ENCODE measurements at regions not wholly inside any gene's neighbourhood (a gene's known extent, or its start where the extent isn't known, plus 50 kb on each side); places are given as distances from the start of the nearest gene placed in this dataset.
"Not testable (repeated sequence)": the region's sequence is repeated elsewhere in the genome, so short reads cannot be mapped to it uniquely, and the experiment has no call there.

DNA sequence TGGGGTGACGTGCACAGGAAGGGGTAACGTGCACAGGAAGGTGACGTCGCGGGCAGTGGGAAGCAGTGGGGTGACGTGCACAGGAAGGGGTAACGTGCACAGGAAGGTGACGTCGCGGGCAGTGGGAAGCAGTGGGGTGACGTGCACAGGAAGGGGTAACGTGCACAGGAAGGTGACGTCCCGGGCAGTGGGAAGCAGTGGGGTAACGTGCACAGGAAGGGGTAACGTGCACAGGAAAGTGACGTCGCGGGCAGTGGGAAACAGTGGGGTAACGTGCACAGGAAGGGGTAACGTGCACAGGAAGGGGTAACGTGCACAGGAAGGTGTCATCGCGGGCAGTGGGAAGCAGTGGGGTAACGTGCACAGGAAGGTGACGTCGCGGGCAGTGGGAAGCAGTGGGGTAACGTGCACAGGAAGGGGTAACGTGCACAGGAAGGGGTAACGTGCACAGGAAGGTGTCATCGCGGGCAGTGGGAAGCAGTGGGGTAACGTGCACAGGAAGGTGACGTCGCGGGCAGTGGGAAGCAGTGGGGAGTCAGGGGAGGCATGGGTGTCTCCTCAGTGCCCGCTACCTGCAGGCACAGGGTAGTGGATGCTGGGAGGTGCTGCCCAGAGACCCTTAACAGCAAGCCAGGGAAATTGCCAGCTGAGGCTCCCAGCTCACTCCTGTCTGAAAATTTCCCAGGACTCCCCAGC lies 68.0 kb upstream of the CTBP2 start:
- H3K27me3 ChIP-seq (ENCODE audit: control insufficient read depth, insufficient read depth); H3K4me3 ChIP-seq (ENCODE audit: low read length); H3K27ac ChIP-seq (ENCODE audit: low read length); H3K4me1 ChIP-seq (ENCODE audit: control insufficient read depth, insufficient read depth, low read length); intact Hi-C loops (cut with DNase I); H3K9me3 ChIP-seq (ENCODE audit: control insufficient read depth, low read length); DNase-seq; ATAC-seq: not testable (repeated sequence)
- 79% methylated on average over 33 of the region's 38 CpGs for WGBS

DNA sequence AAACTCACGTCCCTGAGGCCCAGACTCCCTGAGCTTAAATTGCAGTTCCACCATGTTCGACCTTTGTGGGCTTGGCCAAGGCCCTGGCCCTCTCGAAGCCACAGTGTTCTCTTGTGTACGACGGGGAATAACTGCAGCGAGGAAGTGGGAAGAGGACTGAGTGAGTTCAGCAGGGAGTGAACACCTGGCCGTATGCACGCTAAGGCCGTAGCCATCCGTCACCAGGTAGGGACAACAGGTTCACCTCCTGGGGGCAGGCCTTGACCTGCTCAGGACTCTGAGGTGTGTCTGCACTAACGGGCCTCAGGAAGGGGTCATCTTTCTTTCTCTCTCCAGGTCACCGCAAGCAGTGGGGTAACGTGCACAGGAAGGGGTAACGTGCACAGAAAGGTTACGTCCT lies 67.2 kb upstream of the CTBP2 start:
- H3K27me3 ChIP-seq (ENCODE audit: control insufficient read depth, insufficient read depth): no peaks in the 10 kb centered on the region
- no peak for ATAC-seq

DNA sequence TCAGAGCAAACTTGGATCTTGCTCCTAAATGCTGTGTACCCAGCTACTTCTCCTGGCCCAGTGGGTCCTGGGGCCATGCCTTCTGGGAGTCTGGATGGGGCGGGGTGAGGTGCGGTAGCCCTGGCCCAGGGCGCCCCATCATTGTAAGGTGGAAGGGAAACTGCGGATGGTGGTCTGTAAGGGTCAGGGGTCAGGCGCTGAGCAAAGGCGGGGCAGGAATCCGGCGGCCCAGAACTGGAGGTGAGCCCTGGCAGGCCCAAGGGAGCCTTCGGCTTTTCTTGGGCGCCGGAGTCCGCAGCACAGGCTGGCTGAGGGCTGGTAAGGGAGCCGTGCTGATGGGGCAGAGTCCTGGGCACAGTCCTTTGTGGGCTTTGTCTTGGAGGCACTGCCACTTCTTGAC lies 66.5 kb upstream of the CTBP2 start:
- H3K27ac ChIP-seq (ENCODE audit: low read length): no peak overlapping the region
- DNase-seq (no peak), ATAC-seq (peak in 1 of 2 donors; percentile 26)
- no peaks in the 10 kb centered on the region for H3K9me3 ChIP-seq (ENCODE audit: control insufficient read depth, low read length)
- WGBS: 96% methylated on average over 13 of the region's 13 CpGs
- intact Hi-C loops (cut with DNase I): no loop called here
- H3K27me3 ChIP-seq (ENCODE audit: control insufficient read depth, insufficient read depth): no peaks in the 10 kb centered on the region
- H3K4me1 ChIP-seq (ENCODE audit: control insufficient read depth, insufficient read depth, low read length): no peaks in the 10 kb centered on the region
- H3K4me3 ChIP-seq (ENCODE audit: low read length): no peak overlapping the region

More for the DNA sequence above, 67.2 kb upstream of the CTBP2 start:
- no peak overlapping the region for H3K4me3 ChIP-seq (ENCODE audit: low read length)
- no peaks in the 10 kb centered on the region for H3K4me1 ChIP-seq (ENCODE audit: control insufficient read depth, insufficient read depth, low read length)
- no peak overlapping the region for H3K27ac ChIP-seq (ENCODE audit: low read length)
- intact Hi-C loops (cut with DNase I): no loop called here
- no peak for DNase-seq
- 92% methylated on average over 15 of the region's 15 CpGs for WGBS
- H3K9me3 ChIP-seq (ENCODE audit: control insufficient read depth, low read length): no peaks in the 10 kb centered on the region

DNA sequence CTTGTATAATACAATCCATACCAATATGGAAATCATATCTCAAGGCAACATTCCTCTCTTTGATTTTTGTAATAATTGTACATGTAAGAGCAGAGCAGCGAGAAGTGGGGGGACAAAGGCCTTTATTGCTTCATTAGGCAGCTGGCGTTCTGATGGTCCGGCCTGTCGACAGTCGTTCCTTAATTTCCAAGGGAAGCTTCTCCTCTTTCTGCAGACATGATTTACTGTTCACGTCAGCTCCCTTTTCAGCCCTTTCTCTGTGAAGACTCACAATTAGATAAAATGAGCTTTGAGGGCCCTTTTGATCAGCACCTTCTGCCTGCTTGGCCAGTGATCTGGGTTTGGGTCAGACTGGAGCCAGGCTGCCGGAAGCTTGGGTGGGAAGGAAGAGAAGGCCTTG lies 65.6 kb upstream of the CTBP2 start:
- Histone ChIP-seq H3K27me3 (ENCODE audit: control insufficient read depth, insufficient read depth) (no peaks in the 10 kb centered on the region), H3K27ac (ENCODE audit: low read length) (no peak overlapping the region), H3K4me3 (ENCODE audit: low read length) (no peak overlapping the region), H3K4me1 (ENCODE audit: control insufficient read depth, insufficient read depth, low read length) (no peaks in the 10 kb centered on the region), H3K9me3 (ENCODE audit: control insufficient read depth, low read length) (no peaks in the 10 kb centered on the region)
- no peak for ATAC-seq
- no peak for DNase-seq
- intact Hi-C loops (cut with DNase I): no loop called here
- 93% methylated on average over 7 of the region's 7 CpGs for WGBS

DNA sequence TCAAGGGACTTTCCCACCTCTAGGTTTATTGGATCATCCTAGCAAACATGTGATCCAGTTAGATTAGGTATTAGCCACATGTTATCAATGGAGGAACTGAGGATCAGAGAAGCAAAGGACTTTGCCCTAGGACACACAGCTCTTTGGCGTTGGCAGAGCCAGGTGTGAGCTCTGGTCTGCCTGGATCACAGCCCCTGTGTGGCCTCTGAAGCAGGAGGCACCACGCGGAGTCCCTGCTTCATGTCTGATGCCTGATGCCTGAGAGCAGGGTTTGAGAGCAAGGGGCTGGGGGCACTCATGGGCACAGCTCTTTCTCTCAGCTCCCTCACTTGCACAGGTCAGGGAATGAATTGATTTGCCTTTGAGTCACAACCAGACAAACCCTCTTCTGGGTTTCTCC lies 64.7 kb upstream of the CTBP2 start:
- Histone ChIP-seq H3K4me3 (ENCODE audit: low read length) (no peak overlapping the region), H3K27ac (ENCODE audit: low read length) (no peak overlapping the region), H3K4me1 (ENCODE audit: control insufficient read depth, insufficient read depth, low read length) (no peaks in the 10 kb centered on the region), H3K27me3 (ENCODE audit: control insufficient read depth, insufficient read depth) (no peaks in the 10 kb centered on the region), H3K9me3 (ENCODE audit: control insufficient read depth, low read length) (no peaks in the 10 kb centered on the region)
- DNase-seq: no peak
- 86% methylated on average over 3 of the region's 3 CpGs for WGBS
- no peak for ATAC-seq
- intact Hi-C loops (cut with DNase I): no loop called here

DNA sequence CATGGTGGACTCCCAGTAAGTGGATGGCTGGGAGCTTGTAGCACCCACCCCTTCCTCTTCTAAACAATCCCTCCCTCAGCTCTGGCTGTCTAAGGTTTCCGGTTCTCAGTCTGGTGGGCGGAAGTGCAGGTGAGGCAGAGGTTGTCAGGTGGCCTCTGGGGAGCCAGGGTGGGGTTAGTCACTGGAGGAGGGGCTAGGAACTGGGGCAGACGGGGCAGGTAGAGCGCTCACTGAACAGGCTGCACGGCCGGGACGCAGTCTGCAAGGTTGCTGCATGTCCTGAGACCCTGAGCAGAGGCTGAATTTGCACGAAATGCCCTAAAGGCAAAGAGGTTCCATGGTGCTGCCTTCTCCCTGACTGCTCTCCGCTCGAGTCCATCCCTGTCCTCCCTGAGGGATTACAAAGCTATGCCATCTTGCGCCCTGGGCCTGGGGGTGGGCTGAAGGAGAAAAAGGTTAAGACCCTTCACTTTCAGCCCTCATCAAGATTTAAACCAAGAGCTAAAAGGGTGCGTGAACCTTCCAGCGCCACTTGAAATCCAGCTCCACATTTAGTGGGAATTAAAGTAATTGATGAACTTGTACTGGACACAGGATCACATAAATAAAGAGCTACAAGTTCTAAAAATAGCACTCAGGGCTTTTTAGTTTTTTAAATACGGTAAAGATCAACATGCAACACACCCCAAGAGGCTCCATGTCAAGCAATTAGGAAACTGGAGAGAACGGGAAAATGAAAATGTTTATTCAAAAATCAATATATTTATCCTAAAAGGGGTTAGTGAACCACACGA lies 62.3 kb upstream of the CTBP2 start:
- no peak overlapping the region for H3K27ac ChIP-seq (ENCODE audit: low read length)
- H3K27me3 ChIP-seq (ENCODE audit: control insufficient read depth, insufficient read depth): no peaks in the 10 kb centered on the region
- 83% methylated on average over 16 of the region's 16 CpGs for WGBS
- no peaks in the 10 kb centered on the region for H3K4me1 ChIP-seq (ENCODE audit: control insufficient read depth, insufficient read depth, low read length)
- H3K9me3 ChIP-seq (ENCODE audit: control insufficient read depth, low read length): no peaks in the 10 kb centered on the region
- intact Hi-C loops (cut with DNase I): no loop called here
- no peak overlapping the region for H3K4me3 ChIP-seq (ENCODE audit: low read length)
- ATAC-seq (no peak), DNase-seq (no peak)

DNA sequence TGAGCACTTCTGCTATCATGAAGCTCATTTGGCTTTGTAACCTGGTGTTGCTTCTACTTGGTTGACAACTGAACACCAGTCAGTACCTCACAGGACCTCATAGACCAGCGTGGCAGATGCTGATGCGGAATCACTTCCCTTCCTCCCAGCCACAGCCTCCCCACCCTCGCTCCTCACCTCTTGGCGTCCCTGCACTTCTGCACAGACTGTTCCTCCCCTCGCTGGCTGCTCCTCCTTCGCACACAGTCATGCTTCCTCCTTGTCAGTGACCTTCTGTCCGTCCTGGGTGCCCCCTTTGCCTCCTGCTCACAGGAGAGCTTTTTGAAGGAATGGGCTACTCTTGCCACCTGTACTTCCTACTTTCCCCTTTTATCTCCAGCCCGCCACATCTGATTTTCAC lies 61.4 kb upstream of the CTBP2 start:
- Histone ChIP-seq H3K9me3 (ENCODE audit: control insufficient read depth, low read length) (no peaks in the 10 kb centered on the region), H3K4me3 (ENCODE audit: low read length) (no peak overlapping the region), H3K27me3 (ENCODE audit: control insufficient read depth, insufficient read depth) (no peaks in the 10 kb centered on the region), H3K27ac (ENCODE audit: low read length) (no peak overlapping the region), H3K4me1 (ENCODE audit: control insufficient read depth, insufficient read depth, low read length) (no peaks in the 10 kb centered on the region)
- DNase-seq (peak in 1 of 3 donors; percentile 22), ATAC-seq (no peak)
- intact Hi-C loops (cut with DNase I): no loop called here
- WGBS: 72% methylated on average over 8 of the region's 8 CpGs

DNA sequence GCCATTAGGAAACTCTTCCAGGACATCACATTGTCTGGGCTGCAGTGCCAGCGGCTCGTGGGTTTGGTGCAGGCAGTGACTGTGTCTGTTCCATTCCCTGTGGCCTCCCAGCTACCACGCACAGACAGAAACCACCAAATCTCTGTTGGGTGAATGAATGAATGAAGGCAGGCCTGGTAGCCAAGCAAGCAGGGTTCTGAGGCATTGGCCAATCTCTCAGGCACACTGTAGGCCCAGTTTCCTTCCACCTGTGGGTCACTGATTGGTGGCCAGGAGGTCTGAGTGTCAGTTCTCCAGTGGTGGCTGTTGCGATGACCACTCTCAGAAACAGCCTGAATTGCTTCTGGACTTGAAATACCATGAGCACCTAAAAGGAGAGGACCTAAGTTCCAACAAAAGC lies 59.4 kb upstream of the CTBP2 start:
- 91% methylated on average over 4 of the region's 4 CpGs for WGBS
- no peak overlapping the region for H3K4me3 ChIP-seq (ENCODE audit: low read length)
- H3K27ac ChIP-seq (ENCODE audit: low read length): no peak overlapping the region
- DNase-seq (no peak), ATAC-seq (no peak)
- no peaks in the 10 kb centered on the region for H3K4me1 ChIP-seq (ENCODE audit: control insufficient read depth, insufficient read depth, low read length)
- H3K9me3 ChIP-seq (ENCODE audit: control insufficient read depth, low read length): no peaks in the 10 kb centered on the region
- intact Hi-C loops (cut with DNase I): no loop called here
- no peaks in the 10 kb centered on the region for H3K27me3 ChIP-seq (ENCODE audit: control insufficient read depth, insufficient read depth)

DNA sequence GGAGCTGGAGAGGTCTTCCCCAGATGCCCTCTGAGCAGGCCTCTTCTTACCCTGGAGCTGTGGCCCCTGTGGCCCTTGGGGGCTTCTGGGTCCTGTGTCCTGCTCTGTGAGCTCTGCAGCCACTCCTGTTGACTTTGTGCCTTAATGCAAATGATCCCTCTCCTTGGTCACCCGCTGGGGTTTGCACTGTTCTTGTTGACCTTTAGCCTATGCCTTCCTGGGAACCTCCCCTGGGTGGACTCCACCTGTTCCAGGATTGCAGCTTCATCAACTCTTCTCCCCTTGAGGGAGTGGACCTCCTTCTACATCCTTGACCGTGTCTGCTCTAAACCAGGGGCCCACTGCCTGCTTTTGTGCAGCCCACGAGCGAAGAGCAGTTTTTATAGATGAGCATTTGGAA lies 58.6 kb upstream of the CTBP2 start:
- no peak for ATAC-seq
- Histone ChIP-seq H3K27ac (ENCODE audit: low read length) (no peak overlapping the region), H3K4me1 (ENCODE audit: control insufficient read depth, insufficient read depth, low read length) (no peaks in the 10 kb centered on the region), H3K9me3 (ENCODE audit: control insufficient read depth, low read length) (no peaks in the 10 kb centered on the region), H3K27me3 (ENCODE audit: control insufficient read depth, insufficient read depth) (no peaks in the 10 kb centered on the region), H3K4me3 (ENCODE audit: low read length) (no peak overlapping the region)
- 91% methylated on average over 4 of the region's 4 CpGs for WGBS
- intact Hi-C loops (cut with DNase I): no loop called here
- peak in 1 of 3 donors; percentile 20 for DNase-seq

DNA sequence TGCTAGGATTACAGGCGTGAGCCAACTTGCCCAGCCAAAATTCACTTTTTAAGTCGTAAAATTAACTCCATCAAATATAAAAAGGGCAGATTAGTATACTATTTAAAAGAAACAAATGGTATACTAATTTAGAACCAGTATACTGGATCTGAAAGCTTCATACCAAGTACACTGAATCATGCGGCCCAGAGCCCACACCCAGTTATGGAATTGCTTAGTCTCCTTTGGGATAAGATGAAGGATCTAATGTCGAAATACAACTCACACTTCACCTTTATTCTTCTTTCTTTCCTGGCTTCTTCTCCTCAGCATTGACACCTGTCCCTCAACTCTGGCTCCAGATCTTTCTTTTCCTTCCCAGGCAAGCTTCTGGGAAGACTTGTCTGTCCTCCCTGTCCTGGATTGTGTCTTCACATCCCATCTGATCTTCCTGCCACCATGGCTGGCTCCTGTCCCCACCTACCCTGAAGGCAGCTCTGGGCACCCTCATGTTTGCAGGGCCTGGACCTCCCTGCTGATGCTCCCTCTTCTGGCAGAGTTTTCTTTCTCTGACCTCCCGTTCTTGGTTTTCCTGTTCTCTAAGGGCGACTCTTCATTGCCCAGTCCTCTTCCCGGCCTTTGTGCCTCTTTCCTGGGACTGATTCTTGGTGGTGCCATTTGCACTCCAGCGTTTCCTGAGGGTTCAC lies 57.8 kb upstream of the CTBP2 start:
- ATAC-seq: no peak

DNA sequence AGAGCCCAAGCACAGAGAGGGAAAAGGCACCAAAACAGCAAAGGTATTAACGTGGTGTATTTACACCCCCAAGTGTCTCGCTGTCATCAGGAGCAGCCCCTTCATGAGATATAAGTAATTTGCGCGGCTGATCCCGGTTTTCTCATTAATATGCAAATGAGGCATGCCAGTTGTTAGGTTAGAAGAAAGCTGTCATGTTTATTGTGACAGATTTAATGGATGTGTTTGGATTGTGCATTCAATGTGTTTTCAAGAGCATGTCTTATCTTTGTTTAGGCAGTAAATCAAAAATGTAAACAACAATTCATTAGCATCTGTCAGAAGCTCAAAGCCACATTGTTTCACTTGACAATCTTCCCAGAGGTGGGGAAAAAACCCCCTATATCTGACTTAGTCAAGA lies 56.5 kb upstream of the CTBP2 start:
- intact Hi-C loops (cut with DNase I): no loop called here
- no peaks in the 10 kb centered on the region for H3K9me3 ChIP-seq (ENCODE audit: control insufficient read depth, low read length)
- no peak overlapping the region for H3K27ac ChIP-seq (ENCODE audit: low read length)
- H3K4me3 ChIP-seq (ENCODE audit: low read length): no peak overlapping the region
- no peaks in the 10 kb centered on the region for H3K4me1 ChIP-seq (ENCODE audit: control insufficient read depth, insufficient read depth, low read length)
- H3K27me3 ChIP-seq (ENCODE audit: control insufficient read depth, insufficient read depth): no peaks in the 10 kb centered on the region
- ATAC-seq (no peak), DNase-seq (no peak)
- WGBS: 59% methylated on average over 5 of the region's 5 CpGs

More for the DNA sequence above, 57.8 kb upstream of the CTBP2 start:
- Histone ChIP-seq H3K4me1 (ENCODE audit: control insufficient read depth, insufficient read depth, low read length) (no peaks in the 10 kb centered on the region), H3K4me3 (ENCODE audit: low read length) (no peak overlapping the region), H3K27me3 (ENCODE audit: control insufficient read depth, insufficient read depth) (no peaks in the 10 kb centered on the region), H3K27ac (ENCODE audit: low read length) (no peak overlapping the region), H3K9me3 (ENCODE audit: control insufficient read depth, low read length) (no peaks in the 10 kb centered on the region)
- WGBS: 75% methylated on average over 8 of the region's 8 CpGs
- DNase-seq: no peak
- intact Hi-C loops (cut with DNase I): no loop called here

Measured in right cardiac atrium (tissue), 5 donors.